ENCODE measurements at regions not wholly inside any gene's neighbourhood (a gene's known extent, or its start where the extent isn't known, plus 50 kb on each side); places are given as distances from the start of the nearest gene placed in this dataset.

GRCh38 chr6:14665827-14666724 is 548.5 kb downstream of the CD83 start:
- peak; percentile 57 for DNase-seq (ENCODE audit: low read depth)

GRCh38 chr6:14670806-14671205 is 553.2 kb downstream of the CD83 start:
- no peak for DNase-seq (ENCODE audit: low read depth)

DNA sequence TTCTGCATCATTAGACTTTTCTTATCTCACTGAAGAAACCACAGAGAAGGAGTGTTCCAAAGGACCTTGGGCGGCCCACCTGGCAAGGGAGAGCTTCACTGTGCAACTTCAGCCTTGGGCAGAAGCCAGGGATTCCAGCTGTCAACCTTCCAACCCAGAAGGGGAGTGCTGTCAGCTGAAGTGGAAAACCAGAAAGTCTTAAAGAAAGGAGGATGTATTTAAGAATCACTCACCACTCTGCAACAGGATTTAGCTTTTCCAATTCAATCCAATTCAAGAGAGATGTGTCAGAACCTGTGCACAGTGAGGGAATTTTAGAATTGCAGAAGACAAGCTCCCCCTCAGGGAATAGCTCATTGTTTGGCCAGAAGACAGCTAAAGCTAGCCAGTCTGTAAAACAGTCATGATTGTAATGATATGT is 553.7 kb downstream of the CD83 start:
- DNase-seq (ENCODE audit: low read depth) = no peak

DNA sequence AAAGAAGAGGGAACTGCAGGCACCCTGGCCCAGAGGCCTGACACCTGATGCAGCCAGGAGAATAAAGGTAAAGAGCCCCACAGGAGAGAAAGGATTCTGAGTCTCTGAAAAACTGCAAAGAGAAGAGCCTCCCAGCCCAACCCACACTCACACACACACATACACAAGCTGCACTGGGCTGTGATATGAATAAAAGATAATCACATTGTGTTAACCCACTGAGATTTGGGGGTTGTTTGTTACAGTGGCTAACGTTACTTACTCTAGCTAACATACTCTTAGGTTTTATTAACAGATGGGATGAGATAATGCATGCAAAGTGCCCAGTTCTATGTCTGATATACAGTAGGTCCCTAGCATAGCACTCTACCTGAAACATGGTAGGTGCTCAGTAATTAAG is 554.4 kb downstream of the CD83 start:
- DNase-seq (ENCODE audit: low read depth) = no peak

DNA sequence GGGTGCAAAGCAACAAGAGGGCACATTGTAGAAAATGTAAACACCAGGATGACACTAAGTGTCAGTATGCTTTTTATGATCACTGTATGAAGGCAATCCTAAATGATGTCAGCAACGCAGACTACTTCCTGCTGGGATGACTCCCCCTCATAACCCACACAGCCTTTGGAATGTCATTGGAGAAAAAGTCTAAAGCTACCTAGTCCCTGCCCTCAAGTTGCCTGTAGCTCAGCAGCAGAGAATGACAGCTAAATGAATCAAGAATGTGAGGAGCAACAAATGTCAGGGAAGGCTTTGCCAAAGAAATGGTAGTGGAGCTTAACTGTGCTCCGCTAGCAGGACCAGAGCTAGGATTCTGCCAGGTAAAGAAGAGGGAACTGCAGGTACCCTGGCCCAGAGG is 555.6 kb downstream of the CD83 start:
- DNase-seq (ENCODE audit: low read depth) = no peak

DNA sequence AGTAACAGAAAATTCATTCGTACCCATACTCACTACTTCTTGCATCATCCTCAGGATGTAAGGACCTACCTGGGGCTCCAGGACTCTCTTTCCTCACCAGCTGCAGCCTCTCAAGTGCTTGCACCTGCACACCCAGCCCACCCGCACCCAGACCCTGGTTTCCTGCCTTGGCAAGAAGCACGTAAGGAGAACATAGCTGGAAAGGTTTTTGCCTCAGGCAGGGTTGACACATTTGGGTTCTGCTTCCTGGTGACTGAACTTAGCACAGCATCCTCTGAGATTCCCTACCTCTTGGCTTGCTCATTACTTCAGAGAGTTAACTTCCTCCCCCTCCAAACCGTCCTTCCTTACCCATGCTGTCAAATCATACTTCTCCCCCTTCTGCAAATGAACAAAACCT is 556.9 kb downstream of the CD83 start:
- DNase-seq (ENCODE audit: low read depth) = no peak

GRCh38 chr6:14674867-14675648 is 557.5 kb downstream of the CD83 start:
- DNase-seq (ENCODE audit: low read depth) = no peak

DNA sequence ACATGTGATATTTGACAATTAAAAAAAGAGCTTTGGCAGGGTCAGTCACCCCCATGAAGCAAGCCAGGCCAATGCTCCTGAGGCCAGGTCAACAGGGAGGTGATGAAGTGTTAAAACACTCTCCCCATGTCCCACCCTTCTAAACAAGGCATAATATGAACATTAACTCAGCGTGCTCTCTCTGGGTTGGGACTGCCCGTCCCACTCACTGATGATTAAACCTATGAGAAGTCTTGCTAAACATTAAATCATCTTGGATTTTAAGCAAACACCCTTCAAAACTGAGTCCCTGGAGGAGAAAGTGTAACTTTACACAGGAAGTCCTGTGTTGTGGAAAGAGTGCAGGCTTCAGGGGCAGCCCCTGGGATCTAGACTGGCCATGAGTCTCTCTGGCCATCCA is 558.5 kb downstream of the CD83 start:
- no peak for DNase-seq (ENCODE audit: low read depth)

GRCh38 chr6:14676977-14677781 is 559.6 kb downstream of the CD83 start:
- no peak for DNase-seq (ENCODE audit: low read depth)

GRCh38 chr6:14681699-14682487 is 564.0 kb upstream of the JARID2 start:
- DNase-seq (ENCODE audit: low read depth) = no peak

- DNase-seq (ENCODE audit: low read depth) = peak; percentile 40
Measured at GRCh38 chr6:14682812-14683211, 563.1 kb upstream of the JARID2 start.

DNA sequence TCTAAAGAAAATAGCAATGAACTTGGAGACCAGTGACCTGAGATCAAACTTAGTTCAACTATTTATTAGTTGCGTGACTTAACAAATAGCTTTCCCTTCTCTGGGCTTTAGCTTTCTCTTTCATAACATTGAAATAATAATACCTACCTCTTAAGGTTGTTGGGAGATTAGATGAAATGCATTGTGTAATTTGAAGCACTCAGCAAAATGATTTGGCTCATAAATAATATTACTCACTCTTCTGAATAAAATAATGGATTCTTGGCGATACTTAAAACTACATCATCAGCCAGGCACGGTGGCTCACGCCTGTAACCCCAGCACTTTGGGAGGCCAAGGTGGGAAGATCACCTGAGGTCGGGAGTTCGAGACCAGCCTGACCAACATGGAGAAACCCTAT is 556.2 kb upstream of the JARID2 start:
- no peak for DNase-seq (ENCODE audit: low read depth)

DNA sequence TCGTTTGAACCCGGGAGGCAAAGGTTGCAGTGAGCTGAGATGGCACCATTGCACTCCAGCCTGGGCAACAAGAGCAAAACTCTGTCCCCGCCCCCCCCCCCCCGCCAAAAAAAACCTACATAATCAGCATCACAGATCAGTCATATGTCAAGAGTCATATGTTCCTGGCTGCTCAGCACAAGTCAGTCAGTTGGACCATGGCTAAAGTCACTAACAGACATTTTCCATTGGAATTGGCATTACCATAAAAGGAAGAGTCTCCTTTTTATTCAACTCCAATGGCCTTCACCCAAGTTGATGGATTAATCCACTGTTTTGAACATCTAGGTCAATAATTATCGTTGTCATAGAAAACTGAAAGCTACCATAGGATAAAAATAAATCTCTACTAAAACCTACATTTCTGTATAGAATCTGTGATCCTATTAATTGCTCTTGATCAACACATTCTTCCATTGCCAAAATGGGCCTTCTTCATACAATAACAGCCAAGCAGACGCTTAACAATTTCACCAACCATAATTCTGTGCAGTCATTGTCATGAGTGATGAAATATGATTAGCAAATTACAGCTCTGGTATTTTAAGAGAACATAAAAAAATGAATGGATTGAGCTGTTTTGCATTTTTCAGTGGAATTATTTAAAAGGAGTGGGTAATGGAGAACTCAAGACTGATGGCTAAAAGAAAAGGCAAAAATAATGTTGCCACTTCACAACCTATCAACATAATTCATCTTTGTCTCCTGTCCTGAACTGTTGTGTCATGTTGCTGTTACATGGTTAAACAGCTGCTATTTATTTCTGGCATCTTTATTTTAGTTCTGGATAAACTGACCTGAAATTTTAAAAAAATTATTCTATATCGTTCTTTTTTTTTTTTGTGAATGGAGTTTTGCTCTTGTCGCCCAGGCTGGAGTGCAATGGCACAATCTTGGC is 555.5 kb upstream of the JARID2 start:
- DNase-seq (ENCODE audit: low read depth) = no peak

DNA sequence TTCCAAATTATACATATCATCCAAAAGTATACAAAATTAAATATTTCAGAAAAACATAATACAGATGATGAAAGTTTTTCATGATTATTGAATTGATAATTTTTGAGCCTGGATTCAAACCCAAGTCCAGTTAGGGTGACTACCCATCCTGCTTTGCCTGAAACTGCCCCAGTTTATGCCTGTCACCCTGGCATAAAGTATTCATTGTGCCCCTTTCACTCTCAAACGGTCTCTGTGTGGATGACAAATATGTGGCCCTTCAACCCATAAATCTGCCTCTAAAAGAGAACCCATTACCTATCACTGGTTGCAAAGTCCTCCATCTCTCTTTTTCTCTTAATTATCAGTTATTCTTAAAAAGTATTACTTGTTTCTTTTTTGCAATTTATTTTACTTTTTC is 553.7 kb upstream of the JARID2 start:
- DNase-seq (ENCODE audit: low read depth) = no peak

- DNase-seq (ENCODE audit: low read depth) = no peak
Measured at GRCh38 chr6:14693301-14694192, 552.3 kb upstream of the JARID2 start.

GRCh38 chr6:14694308-14694707 is 551.6 kb upstream of the JARID2 start:
- DNase-seq (ENCODE audit: low read depth) = no peak

DNA sequence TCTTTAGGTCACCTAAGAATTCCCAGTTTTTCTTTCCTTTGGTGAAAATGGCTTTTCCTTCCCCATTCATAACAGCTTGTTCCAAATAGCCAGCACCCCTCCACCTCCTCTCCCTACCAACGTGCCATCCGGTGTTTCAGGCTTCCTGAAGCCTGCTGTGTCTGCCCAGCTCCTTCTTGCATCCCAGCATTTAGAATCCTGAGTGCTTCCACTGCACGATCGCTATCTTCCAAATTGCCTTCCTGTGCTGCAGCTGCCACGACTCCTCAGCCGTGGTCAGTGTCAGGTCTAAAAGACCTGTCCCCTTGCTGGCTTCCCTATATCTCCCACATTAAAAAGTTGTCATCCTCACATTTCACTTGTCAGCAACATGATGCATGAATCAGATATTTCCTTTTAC is 550.3 kb upstream of the JARID2 start:
- no peak for DNase-seq (ENCODE audit: low read depth)

DNA sequence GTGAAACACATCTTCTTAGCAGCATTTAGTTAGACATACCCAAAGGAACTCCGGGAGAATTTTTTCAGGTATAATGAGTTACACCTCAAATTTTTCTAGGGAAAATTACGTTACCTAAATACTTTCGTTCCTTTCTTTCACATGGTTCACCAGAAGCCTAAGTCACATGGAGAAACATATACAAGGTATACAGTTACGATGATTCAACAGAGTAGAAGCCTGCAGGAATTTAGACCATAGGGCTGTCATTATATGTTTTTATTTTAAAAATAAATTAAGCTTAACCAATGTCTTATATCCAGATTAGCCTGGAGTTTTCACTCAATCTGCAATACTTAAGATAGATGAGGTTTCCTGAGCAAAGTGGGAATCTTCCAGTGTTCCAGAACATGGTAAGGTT is 549.5 kb upstream of the JARID2 start:
- no peak for DNase-seq (ENCODE audit: low read depth)

DNA sequence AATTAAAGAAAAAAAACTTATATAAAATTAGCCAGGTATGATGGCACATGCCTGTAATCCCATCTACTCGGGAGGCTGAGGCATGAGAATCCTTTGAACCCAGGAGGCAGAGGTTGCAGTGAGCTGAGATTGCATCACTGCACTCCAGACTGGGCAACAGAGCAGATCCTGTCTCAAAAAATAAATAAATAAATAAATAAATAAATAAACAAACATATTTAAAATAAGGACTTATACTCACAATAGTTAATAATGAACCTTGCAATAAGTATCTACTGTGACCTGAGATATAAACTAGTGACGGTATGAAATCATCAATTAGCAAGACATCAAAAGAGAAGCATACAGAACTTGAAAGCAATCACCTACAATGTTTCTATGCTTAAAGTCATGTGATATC is 548.4 kb upstream of the JARID2 start:
- no peak for DNase-seq (ENCODE audit: low read depth)

Measured in GM04503 (cell line).